GOT3 (cell line): ENCODE measurements at regions not wholly inside any gene's neighbourhood (a gene's known extent, or its start where the extent isn't known, plus 50 kb on each side); places are given as distances from the start of the nearest gene placed in this dataset.

Source experiments
- DNase-seq: peaks from one replicate; lab custom pipeline; 2025; ENCODE audit warnings: mixed read lengths; lab: John Stamatoyannopoulos, UW

DNA sequence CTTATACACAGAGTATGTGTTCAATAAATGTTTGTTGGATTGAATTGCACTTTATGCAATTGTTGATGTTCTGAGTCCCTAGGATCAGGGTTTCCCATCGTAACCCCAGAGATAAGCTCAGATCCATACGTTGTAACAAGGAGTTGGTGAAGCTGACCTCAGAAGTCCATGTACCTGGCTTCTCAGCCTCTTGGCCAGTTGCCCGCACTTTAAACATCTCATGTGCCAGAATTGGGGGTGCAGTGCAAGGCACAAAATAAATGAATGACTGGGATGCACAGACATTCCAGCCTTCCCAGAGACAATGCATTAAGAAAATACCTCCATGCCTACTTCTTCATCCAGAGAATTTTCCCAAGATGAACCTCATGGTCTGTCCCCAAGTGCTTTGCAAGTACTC lies 142.9 kb upstream of the IL12A start:
- no peak for DNase-seq

DNA sequence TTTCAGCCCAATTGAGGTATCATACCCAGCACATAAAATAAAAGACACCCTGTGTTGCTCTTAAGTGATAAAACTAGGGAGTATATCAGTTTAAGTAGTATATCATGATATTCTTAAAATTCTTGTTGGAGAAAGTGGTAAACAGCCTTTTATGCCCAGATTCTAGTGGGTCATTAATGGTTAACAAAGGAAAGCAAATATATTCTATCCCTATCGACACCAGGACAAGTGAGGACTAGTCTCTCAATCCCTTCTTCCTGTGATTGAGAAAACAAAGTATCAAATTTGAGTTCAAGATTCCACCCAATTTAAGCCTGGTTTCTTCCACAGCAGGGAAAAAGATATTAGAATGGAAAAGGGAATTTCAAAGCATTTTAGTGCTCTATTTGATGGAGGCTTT lies 142.4 kb upstream of the IL12A start:
- DNase-seq = no peak

DNA sequence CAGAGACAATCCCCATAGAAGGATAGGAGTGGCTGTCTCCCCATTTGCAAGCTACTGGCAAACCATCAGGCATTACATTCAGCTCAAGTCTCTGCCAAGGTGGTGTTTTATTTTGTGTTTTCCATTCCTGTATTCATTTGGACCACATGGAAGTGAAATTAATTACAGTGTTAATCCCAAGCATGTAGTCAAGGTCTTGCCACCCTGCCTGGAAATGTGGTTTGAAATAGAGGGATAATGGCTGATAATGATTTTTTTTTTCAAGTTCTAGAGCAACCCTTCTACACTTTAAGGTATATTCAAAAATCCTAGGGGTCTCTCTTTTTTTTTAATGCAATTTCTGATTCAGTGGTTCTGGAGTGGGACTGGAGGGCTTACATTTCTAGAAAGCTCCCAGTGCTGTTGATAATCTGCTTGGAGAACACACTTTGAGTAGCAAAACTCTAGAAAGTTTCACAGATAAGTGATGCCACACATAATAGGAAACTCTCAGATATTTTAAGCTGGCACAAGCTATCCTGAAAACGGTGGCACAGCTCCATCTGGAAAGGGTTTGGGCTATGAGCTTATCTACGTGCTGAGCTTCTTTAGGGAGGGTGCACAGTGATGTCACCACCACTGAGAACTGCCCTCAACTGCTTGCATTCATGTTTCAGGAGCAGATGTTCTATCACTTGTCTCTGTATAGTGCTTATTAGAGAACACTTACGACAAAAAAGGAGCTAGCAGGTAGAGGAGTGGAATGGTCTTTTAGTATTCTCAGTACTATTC lies 140.1 kb upstream of the IL12A start:
- DNase-seq = no peak

DNA sequence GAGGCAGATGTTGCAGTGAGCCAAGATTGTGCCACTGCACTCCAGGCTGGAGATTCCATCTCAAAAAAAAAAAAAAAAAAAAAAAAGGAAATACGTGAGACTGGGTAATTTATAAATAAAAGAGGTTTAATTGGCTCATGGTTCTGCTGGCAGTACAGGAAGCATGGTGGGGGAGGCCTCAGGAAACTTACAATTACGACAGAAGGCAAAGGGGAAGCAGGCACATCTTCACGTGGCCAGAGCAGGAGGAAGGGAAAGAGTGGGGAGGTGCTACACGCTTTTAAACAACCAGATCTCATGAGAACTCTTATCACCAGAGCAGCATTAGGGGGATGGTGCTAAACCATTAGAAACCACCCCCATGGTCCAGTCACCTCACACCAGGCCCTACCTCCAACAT lies 138.2 kb upstream of the IL12A start:
- no peak for DNase-seq

DNA sequence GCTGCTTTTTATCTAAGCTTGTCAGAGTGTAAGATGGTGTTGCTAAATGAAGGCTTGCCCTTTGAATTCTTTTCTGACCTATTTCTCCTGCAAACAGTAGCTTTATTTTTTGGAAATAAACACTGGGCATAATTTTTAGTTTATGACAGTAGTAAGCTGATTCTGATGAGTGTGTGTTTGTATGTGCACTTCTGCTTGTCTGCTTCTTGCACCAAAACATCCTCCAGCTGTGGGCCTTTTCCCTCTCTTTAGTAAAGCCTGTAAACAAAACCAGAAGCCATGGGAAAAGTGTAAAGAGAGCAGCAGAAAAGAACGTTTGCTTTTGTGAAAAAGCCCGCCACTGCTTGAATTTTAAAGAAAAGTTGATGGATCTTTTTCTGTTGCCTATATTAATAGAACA lies 136.4 kb upstream of the IL12A start:
- DNase-seq = no peak

DNA sequence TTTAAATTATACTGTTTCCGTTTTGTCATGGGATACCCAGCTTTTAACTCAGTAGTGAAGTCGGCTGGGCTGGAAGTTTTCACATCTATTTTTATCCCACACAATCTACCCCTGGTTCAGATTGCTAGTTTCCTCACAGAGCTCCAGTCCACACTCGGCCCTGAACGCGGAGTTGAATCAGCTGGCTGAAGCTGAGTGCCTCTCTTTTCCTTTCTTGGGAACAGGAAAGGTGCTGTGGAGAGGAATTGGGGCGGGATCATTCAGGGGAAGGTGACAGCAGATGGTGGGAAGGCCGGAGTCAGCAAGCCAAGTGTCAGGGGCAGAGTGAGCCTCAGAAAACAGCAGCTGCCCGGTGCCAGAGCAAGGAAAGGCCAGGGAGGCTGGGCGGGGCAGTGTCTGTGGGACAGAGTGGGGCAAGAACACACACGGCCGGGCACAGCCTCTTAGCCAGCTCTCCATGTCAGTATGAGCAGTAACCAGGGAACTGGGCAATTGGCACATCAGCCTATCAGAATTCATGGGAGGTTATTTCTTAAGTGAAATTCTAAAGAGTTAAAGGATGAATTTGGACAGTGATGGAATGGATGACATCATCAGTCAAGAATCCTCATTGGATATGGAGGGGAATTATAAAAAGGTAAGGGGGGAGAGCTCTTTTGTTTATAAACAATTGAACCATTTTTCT lies 135.7 kb upstream of the IL12A start:
- no peak for DNase-seq

DNA sequence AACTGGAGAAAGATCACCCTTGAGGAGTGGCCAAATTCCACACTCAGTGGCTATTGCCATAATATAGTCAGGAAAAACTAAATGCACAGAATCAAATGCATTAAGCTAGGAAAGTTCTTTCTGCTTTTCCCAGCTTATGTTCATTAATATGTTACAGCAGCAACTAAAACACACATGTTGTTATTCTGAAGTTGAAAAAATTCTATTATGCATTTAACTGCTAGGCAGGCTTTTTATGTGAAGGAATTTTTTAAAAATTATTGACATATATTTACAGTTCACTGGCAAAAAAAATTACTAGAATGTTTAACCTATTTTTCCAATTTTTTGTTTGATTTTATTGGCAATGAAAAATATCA lies 135.2 kb upstream of the IL12A start:
- DNase-seq = no peak

DNA sequence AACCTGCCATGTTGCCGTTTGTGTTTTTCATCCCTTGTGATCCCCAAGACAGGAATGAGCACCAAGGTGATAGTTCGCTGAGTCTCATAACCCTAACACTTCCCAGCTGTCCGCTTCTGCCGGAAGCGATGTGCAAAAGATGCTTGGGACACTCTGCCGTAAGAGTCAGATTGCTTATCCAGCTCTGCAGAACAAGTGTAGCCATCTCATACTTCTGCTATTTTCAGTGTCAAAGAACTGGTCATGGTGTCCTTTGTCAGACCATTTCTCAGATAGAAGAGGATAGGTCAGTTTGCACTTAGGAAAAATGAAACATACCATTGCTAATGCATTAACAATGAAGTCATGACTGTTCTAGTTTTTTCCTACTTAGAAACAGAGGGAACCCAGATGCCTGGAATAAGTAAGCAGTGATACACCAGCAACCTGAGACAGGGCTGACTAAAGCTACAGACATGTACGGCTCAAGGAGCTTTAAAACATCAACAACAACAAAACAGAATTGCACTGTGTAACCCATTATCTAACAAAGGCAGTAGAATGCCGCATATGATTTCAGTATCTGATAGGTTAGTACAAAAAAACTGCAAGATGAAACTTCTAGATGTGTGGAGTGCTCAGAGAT lies 134.0 kb upstream of the IL12A start:
- no peak for DNase-seq

DNA sequence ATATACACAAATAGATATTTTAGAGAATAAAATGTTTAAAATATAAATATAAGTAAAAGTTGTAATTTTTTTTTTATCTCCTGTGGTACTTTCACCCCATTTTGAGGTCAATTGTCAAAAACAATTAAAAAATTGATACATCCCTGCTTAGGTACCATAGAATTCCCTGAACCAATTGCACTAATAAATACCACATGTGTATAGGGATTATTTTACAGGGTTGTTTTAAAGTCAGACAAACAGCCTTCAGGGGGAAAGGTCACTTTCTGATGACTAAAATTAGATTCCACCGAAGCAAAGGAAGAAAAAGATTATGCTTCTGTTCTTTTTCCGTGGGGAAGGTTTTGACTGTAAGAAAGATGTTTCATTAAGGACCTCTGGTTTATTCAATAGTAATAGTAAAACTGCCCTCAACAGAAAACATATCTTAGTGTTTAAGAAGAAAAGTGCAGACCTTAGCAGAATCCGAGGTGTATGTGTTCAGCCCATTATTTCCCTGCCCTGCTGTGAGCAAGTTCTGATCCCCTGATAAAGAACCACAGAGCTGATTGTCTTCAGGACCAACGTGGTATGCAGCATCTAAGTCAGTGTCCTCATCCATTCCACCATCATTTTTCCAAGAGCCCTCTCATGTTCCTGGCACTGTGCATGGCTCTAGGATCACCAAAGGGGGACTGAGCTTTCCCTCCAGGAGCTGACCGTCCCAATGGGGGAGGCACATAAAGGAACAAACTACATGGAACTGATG lies 132.9 kb upstream of the IL12A start:
- no peak for DNase-seq

DNA sequence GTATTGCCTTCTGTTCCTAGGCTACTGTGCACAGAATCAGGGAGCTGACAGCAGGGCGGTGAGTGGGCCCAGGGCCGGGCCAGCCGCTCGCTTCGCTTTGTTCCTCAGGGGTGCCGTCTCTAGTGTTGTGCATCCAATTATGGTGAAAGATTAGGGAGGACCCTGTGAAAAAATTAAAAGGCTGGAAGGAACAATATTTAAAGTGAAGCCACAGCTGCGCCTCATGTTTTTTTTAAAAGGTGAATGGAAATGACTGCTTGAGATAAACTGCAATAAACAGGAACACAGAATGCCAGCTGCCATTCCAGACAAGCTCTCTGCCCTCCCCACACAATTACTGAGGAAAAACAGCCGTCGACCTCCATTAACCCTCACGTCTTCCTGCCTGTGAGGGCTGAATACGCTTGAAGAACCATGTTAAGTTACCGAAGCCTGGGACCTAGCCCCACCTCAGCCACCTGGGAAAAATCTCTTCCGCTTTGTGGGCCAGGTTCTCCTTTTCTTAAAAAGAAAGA lies 132.0 kb upstream of the IL12A start:
- no peak for DNase-seq

DNA sequence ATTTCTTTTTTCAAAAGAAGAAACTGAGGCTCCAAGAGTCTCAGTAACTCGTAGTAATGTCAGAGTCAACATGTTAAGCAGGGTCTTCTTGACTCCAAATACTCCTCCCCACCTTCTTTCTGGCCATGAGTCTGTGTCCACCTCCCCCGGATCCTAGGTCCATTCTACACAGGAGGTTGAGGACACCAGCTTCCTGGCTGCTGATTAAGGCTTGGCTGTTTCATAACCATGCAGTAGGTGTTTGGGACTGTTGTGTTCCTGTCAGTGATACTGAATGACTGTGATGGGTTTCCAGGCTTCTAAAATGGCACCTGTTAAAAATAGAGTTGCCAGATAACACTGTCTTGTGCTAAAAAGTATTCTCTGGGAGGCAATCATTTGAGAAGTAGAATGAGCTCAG lies 130.8 kb upstream of the IL12A start:
- DNase-seq = no peak

DNA sequence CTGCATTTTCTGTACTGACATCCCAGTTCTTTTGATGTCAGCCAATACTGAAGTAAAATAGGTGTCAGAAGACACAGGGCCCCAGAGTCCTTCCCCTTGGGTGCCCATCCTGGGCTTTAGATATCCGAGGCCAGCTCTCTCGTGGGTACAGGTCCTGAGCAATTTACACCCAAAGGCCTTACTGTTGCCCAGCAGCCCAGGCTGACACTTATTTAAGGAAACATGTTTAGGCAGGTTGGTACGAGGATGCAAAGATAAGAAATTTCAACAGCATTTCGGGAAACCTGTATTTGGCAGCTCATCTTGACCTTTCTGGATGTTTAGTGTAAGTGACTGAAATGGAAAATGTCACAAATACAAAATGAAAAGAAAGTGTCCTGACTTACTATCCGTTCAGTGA lies 130.0 kb upstream of the IL12A start:
- no peak for DNase-seq

DNA sequence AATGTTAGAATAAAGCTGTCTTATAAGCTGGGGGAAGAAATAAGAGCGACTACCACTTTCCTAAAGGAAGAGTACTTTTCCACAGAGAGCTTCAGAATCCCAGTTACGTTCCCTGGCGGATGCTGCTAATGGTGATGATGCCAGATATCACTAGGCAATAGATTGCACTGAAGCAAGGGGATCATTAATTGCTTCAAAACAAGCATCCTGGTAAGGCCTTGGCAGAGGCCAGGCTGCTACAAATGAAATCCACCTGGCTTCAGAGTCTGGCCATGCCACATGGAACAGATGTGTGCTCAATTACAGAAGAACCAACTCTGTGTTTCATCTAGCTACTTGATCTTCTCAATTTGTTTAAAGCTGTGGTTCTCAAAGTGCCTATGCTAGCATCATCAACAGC lies 129.2 kb upstream of the IL12A start:
- DNase-seq = no peak

DNA sequence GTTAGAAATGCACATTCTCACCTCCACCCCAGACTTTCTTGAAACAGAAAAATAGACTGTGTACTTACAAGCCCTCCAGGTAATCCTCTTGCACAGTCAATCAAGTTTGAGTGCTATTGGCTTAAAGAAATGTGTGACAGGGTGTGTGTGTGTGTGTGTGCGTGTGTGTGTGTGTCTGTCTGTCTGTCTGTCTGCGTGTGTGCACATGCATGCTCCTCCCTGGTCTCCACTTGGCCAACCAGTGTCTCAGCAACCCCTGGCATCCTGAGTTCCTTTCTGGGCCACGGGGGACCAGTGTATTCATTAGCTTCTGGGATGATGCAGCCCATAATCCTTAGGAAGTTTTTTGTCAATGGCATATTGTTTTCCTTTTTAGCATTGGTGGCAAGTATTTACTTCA lies 128.8 kb upstream of the IL12A start:
- no peak for DNase-seq

DNA sequence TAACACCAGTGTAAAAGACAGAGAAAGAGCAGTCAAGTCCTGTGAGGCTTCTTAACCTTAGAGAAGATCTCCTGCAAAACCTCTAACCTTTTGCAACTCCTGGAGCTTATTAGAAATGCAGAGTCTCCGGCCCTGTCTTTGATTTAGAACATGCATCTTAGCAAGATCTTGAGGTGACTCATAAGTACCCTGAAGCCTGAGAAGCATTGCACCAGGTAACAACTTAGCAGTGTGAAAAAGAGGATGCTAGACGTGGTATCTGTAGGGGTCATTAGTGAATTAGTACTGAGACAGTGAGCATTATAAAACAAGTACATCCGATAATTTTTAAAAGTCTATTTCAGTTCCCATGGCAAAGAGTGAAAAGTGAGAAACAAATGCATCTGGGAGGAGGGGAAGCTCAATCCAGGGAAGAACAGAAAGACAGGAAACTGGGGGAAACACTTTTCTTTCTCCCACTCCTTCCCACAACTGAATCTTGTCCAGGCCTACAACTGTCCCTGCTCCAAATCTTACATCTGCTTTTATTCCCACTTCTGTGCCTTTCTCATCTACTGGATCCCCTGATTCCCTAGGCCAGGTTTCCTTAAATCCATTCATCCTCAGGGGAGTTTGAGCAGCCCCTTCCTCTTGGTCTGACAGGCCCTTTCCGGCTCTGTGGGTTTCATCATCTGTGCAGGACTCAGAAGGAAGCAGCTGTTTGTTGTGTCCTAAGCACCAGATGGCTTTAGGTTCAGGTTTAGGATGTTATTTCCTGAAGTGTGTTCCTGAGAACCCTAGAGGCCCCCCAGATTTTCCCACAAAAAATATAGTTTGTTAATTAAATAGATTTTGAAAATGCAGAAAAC lies 128.1 kb upstream of the IL12A start:
- no peak for DNase-seq

DNA sequence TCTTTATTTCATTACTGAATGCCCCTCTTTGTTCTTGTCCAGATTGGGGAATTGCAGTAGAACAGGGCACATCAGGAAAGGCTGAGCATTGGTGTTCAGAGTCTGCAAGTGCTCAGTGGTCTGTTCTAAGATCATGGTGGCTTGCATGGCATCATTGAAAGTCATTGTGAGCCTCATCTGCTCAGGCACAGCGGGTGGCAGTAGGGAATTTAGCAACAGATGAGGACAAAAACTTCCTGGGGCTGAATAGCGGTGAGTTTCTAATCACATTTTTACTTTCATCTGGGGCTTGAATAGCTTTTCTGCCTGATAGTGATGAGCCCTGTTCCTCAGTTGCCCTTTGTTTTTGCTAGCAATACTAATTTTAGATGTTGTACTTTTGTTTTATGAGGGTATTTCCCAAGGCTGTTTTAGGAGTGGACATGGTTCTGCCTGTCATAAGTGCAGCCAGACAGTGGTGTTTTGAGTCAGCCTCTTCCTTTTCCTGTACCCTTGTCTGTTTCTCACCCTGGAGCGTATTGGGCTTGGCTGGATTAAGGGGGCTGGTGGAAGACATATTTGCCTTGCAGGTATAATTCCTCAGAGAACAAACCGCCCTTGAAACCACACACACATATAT lies 127.2 kb upstream of the IL12A start:
- no peak for DNase-seq

DNA sequence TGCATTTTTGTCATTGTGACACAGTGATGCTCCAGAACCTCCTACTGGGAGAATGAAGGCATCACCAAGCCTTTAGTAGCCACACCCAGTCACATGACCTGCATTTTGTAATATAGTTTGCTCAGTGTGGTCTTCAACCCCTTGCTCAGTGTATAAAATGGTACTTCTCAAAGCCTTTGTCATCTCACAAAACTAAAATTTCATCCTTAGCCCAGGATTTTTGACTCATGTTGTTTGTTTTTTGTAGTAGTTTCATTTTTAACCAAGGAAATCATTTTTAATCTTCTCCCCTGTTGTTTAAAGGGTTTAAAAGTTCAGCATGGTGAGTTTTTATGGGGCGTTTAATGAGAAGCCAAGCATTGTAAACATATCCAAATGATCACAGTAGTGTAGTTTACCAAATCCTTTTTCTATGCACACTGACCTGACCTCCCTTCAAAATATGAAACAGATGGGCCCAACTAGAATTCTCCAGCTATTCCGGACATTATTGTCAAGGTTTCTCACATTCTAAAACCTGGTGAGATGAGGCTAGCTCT lies 123.5 kb upstream of the IL12A start:
- no peak for DNase-seq

DNA sequence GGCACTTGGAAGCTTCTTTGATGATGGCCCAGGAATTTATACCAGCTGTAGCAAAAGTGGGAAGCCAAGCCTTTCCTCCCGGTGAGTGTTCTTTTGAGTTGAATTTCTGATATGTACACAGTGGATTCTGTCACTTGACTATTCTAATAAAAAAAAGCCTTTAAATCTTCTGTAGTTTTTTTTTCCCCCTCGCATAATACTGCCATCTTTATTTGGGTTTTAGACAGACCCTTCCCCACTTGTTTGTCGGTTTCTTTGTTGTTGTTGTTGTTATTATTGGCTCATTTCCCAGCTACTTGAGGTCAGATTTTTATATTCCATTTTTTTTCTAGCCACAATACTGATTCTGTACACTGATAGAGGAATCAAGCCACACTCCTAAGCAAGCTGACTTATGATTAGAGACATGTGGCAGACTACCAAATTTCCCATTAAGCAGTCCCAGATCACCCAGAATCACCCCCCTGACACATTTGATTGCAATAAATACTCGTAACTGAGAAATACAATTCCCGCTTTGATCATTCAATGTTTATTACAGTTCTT lies 122.4 kb upstream of the IL12A start:
- no peak for DNase-seq

DNA sequence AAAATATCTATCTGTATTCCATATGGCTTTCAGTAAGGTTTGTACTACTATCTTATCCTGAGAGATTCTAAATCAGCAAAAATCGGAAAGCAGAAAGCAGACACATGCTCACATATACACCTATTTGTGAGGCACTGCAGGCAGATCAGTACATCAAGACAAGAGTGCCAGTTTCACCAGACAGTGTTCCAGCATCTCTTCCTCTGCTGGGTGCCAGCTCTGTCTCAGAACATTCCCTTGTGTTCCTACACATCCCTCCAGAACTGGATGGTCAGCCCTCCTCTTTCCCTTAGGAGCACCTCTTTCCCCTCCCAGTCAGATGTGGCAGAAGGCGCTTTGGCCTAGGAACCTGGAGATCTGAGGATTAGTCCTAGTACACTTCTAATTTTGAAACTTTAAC lies 121.3 kb upstream of the IL12A start:
- no peak for DNase-seq

DNA sequence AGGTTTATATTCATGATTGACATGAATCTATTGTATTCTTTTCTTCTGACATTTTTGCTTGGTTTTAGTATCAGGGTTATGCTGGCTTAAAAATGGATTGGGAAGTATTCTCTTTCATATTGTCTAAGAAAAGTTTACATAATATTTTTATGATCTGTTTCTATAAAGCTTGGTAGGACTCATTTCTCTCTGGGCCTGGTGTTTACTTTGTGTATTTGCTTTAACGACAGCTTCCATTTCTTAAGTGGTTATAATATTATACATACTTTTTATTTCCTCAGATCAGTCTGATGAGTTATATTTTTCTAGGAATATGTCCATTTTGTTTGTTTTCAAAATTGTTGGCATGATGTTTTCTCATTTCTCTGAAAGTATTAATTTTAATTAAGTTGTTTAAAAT lies 117.9 kb upstream of the IL12A start:
- no peak for DNase-seq
